ENCODE measurements at regions not wholly inside any gene's neighbourhood (a gene's known extent, or its start where the extent isn't known, plus 50 kb on each side); places are given as distances from the start of the nearest gene placed in this dataset.

DNA sequence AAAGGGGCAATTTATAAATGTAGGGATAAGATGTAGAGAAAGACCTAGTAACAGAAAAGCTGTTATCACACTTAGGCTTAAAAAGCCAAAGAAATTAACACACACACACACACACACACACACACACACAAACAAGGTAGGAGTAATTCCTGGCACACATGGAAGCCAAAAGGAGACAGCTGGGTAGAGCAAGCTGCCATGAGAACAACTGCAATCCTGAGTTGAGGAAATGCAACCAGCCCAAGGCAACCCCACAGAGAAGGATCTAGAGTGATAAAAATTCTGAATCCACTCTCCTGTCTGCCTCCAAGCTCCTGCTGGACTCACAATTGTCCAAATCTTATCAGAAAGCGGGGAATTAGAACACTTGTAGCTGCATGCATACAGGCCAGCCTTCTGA lies 229.1 kb upstream of the DGKB start:
- TF ChIP-seq, protein P1, sequence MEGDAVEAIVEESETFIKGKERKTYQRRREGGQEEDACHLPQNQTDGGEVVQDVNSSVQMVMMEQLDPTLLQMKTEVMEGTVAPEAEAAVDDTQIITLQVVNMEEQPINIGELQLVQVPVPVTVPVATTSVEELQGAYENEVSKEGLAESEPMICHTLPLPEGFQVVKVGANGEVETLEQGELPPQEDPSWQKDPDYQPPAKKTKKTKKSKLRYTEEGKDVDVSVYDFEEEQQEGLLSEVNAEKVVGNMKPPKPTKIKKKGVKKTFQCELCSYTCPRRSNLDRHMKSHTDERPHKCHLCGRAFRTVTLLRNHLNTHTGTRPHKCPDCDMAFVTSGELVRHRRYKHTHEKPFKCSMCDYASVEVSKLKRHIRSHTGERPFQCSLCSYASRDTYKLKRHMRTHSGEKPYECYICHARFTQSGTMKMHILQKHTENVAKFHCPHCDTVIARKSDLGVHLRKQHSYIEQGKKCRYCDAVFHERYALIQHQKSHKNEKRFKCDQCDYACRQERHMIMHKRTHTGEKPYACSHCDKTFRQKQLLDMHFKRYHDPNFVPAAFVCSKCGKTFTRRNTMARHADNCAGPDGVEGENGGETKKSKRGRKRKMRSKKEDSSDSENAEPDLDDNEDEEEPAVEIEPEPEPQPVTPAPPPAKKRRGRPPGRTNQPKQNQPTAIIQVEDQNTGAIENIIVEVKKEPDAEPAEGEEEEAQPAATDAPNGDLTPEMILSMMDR (IDR thresholded peaks at IDR 0.05): no peak
- TF ChIP-seq POLR2A (IDR thresholded peaks at IDR 0.05): no peak
